Hepatocyte (in vitro differentiated cells): ENCODE measurements at regions not wholly inside any gene's neighbourhood (a gene's known extent, or its start where the extent isn't known, plus 50 kb on each side); places are given as distances from the start of the nearest gene placed in this dataset.
A peak's percentile ranks its signal among the peaks of the same experiment; 100 is the strongest.

Source experiments
- DNase-seq: peaks from one replicate; pipeline ENCODE4 v3.0.0-alpha.2; 2016; ENCODE audit warnings: low spot score
- H2AFZ ChIP-seq: fragments of 200-600 bp; sonication (generic); 2 replicates; pipeline ENCODE4 v1.6.0; 2016; ENCODE audit warnings: antibody characterized with exemption, mild to moderate bottlenecking
- H3K27ac ChIP-seq: fragments of 200-600 bp; sonication (generic); 2 replicates; pipeline ENCODE4 v1.5.1; 2016; ENCODE audit warnings: mild to moderate bottlenecking
- H3K27me3 ChIP-seq: fragments of 200-600 bp; sonication (generic); 2 replicates; pipeline ENCODE4 v1.6.1; 2016
- H3K36me3 ChIP-seq: fragments of 200-600 bp; sonication (generic); replicated peaks from 2 replicates; pipeline ENCODE4 v1.5.1; 2016; ENCODE audit warnings: low read depth; ENCODE audit not compliant: insufficient read depth
- H3K4me1 ChIP-seq: fragments of 200-600 bp; sonication (generic); 2 replicates; pipeline ENCODE4 v1.5.1; 2016; ENCODE audit warnings: mild to moderate bottlenecking, moderate library complexity; ENCODE audit not compliant: insufficient read depth
- H3K4me2 ChIP-seq: fragments of 200-600 bp; sonication (generic); 2 replicates; pipeline ENCODE4 v1.6.0; 2016
- H3K4me3 ChIP-seq: fragments of 200-600 bp; sonication (generic); 2 replicates; pipeline ENCODE4 v1.5.1; 2016; ENCODE audit warnings: mild to moderate bottlenecking
- H3K79me2 ChIP-seq: fragments of 200-600 bp; sonication (generic); 2 replicates; pipeline ENCODE4 v1.6.0; 2017; ENCODE audit warnings: mild to moderate bottlenecking
- H3K9me2 ChIP-seq: fragments of 200-600 bp; sonication (generic); replicated peaks from 2 replicates; pipeline ENCODE4 v1.6.0; 2017; ENCODE audit warnings: mild to moderate bottlenecking; ENCODE audit not compliant: insufficient read depth
- H3K9me3 ChIP-seq: fragments of 200-600 bp; sonication (generic); 2 replicates; pipeline ENCODE4 v1.5.1; 2016; ENCODE audit warnings: low read depth, mild to moderate bottlenecking
- H4K20me1 ChIP-seq: fragments of 200-600 bp; sonication (generic); 2 replicates; pipeline ENCODE4 v1.6.0; 2016; ENCODE audit warnings: mild to moderate bottlenecking; ENCODE audit not compliant: insufficient read depth, poor library complexity, severe bottlenecking
- CTCF ChIP-seq: fragments of 200-600 bp; sonication (generic); IDR thresholded peaks from 2 replicates; pipeline ENCODE4 v1.5.1; 2016; ENCODE audit warnings: antibody characterized with exemption, mild to moderate bottlenecking; ENCODE audit not compliant: poor library complexity
- EZH2 ChIP-seq: fragments of 200-600 bp; sonication (generic); IDR thresholded peaks from 2 replicates; pipeline ENCODE4 v1.6.1; 2016; ENCODE audit warnings: antibody characterized with exemption, mild to moderate bottlenecking, borderline replicate concordance
- EZH2phosphoT487 ChIP-seq: fragments of 200-600 bp; sonication (generic); IDR thresholded peaks from one replicate; pipeline ENCODE4 v1.6.1; 2018; ENCODE audit warnings: antibody characterized with exemption, mild to moderate bottlenecking, low read depth, moderate library complexity; ENCODE audit not compliant: unreplicated experiment, severe bottlenecking
- whole genome bisulfite sequencing: methylation state at CpG from one replicate; pipeline ENCODE4 v1.1.6; 2016; ENCODE audit warnings: low lambda C conversion rate; ENCODE audit errors: missing lambda C conversion rate; 5-methylcytosine and 5-hydroxymethylcytosine counted together

- WGBS, result 94% methylated on average over 4 of the region's 4 CpGs
- Histone ChIP-seq H4K20me1 (no peaks in the 10 kb centered on the region), H3K27ac (no peak overlapping the region), H3K9me3 (no peaks in the 10 kb centered on the region), H3K9me2 (no peaks in the 10 kb centered on the region), H3K4me1 (no peaks in the 10 kb centered on the region), H3K36me3 (no peaks in the 10 kb centered on the region), H3K79me2 (no peaks in the 10 kb centered on the region), H3K4me3 (no peak overlapping the region), H3K27me3 (peaks cover 5% of the 10 kb centered on the region), H2AFZ (no peak overlapping the region), H3K4me2 (no peak overlapping the region)
- no peak for DNase-seq
- TF ChIP-seq CTCF (no peak), EZH2phosphoT487 (no peak), EZH2 (no peak)
Observed at GRCh38 chr17:33804401-33804800, 450.7 kb upstream of the CCL2 start.

- Histone ChIP-seq H3K4me3 (no peak overlapping the region), H3K9me3 (no peaks in the 10 kb centered on the region), H3K9me2 (no peaks in the 10 kb centered on the region), H3K79me2 (no peaks in the 10 kb centered on the region), H3K4me1 (no peaks in the 10 kb centered on the region), H4K20me1 (no peaks in the 10 kb centered on the region), H3K27ac (no peak overlapping the region), H3K36me3 (no peaks in the 10 kb centered on the region), H2AFZ (no peak overlapping the region), H3K4me2 (no peak overlapping the region), H3K27me3 (no peaks in the 10 kb centered on the region)
- DNase-seq, result no peak
- TF ChIP-seq CTCF (no peak), EZH2phosphoT487 (no peak)
Observed at GRCh38 chr17:33806631-33807030, 448.5 kb upstream of the CCL2 start.

GRCh38 chr17:33809748-33810147, 445.3 kb upstream of the CCL2 start:
- H3K4me2 ChIP-seq, result no peak overlapping the region
- H3K79me2 ChIP-seq, result no peaks in the 10 kb centered on the region
- H3K36me3 ChIP-seq, result no peaks in the 10 kb centered on the region
- H3K9me3 ChIP-seq, result no peaks in the 10 kb centered on the region
- H3K4me1 ChIP-seq, result no peaks in the 10 kb centered on the region
- TF ChIP-seq EZH2phosphoT487 (no peak), EZH2 (no peak), CTCF (no peak)
- DNase-seq, result no peak
- H3K27me3 ChIP-seq, result no peaks in the 10 kb centered on the region
- H3K27ac ChIP-seq, result no peak overlapping the region
- H2AFZ ChIP-seq, result no peak overlapping the region
- H3K4me3 ChIP-seq, result no peak overlapping the region
- no peaks in the 10 kb centered on the region for H3K9me2 ChIP-seq
- no peaks in the 10 kb centered on the region for H4K20me1 ChIP-seq

- 59% methylated on average over 7 of the region's 7 CpGs for WGBS
Observed at GRCh38 chr17:33811004-33811760, 443.9 kb upstream of the CCL2 start.

More at GRCh38 chr17:33811004-33811760, 443.9 kb upstream of the CCL2 start:
- no peak for TF ChIP-seq CTCF
- no peak for TF ChIP-seq EZH2
- TF ChIP-seq EZH2phosphoT487, result no peak
- Histone ChIP-seq H3K79me2 (no peaks in the 10 kb centered on the region), H3K9me2 (no peaks in the 10 kb centered on the region), H3K36me3 (no peaks in the 10 kb centered on the region), H3K27ac (no peak overlapping the region), H3K4me1 (no peaks in the 10 kb centered on the region), H3K9me3 (no peaks in the 10 kb centered on the region), H3K4me3 (no peak overlapping the region), H4K20me1 (no peaks in the 10 kb centered on the region), H3K27me3 (no peaks in the 10 kb centered on the region), H3K4me2 (no peak overlapping the region), H2AFZ (no peak overlapping the region)
- peak; percentile 11 for DNase-seq
